Loucy (cell line): ENCODE measurements at regions not wholly inside any gene's neighbourhood (a gene's known extent, or its start where the extent isn't known, plus 50 kb on each side); places are given as distances from the start of the nearest gene placed in this dataset.

Source experiments
- H2AFZ ChIP-seq: fragments of 200-600 bp; sonication (generic); 2 replicates; pipeline ENCODE4 v1.6.0; 2016; ENCODE audit warnings: antibody characterized with exemption, mild to moderate bottlenecking, low read length, moderate library complexity
- H3F3A ChIP-seq: fragments of 200-600 bp; 2 replicates; pipeline ENCODE4 v1.6.0; 2016; ENCODE audit warnings: antibody characterized with exemption, low read depth, mild to moderate bottlenecking
- H3K27me3 ChIP-seq: fragments of 200-600 bp; sonication (generic); 2 replicates; pipeline ENCODE4 v1.6.1; 2014; ENCODE audit warnings: low read length, mild to moderate bottlenecking; ENCODE audit not compliant: insufficient read depth, poor library complexity, severe bottlenecking
- H3K36me3 ChIP-seq: fragments of 200-600 bp; sonication (generic); 2 replicates; pipeline ENCODE4 v1.6.1; 2016; ENCODE audit warnings: low read length; ENCODE audit not compliant: insufficient read depth
- H3K4me1 ChIP-seq: fragments of 200-600 bp; sonication (generic); 2 replicates; pipeline ENCODE4 v1.5.1; 2014; ENCODE audit warnings: low read length, mild to moderate bottlenecking; ENCODE audit not compliant: insufficient read depth, poor library complexity, severe bottlenecking
- H3K4me2 ChIP-seq: fragments of 200-600 bp; sonication (generic); 2 replicates; pipeline ENCODE4 v1.6.0; 2014; ENCODE audit warnings: antibody characterized with exemption, low read length, low read depth, mild to moderate bottlenecking; ENCODE audit not compliant: poor library complexity, severe bottlenecking
- H3K4me3 ChIP-seq: fragments of 200-600 bp; sonication (generic); 2 replicates; pipeline ENCODE4 v1.5.1; 2014; ENCODE audit warnings: low read length, mild to moderate bottlenecking, mixed read lengths; ENCODE audit not compliant: poor library complexity, severe bottlenecking
- H3K79me2 ChIP-seq: fragments of 200-600 bp; sonication (generic); 2 replicates; pipeline ENCODE4 v1.6.1; 2014; ENCODE audit warnings: low read length; ENCODE audit not compliant: insufficient read depth
- H3K9ac ChIP-seq: fragments of 200-600 bp; sonication (generic); 2 replicates; pipeline ENCODE4 v1.6.0; 2014; ENCODE audit warnings: mild to moderate bottlenecking, low read depth, low read length, moderate library complexity; ENCODE audit not compliant: poor library complexity, severe bottlenecking
- H3K9me2 ChIP-seq: fragments of 200-600 bp; sonication (generic); replicated peaks from 2 replicates; pipeline ENCODE4 v1.6.1; 2016; ENCODE audit warnings: low read depth, low read length, mixed read lengths
- H3K9me3 ChIP-seq: fragments of 200-600 bp; sonication (generic); 2 replicates; pipeline ENCODE4 v1.6.1; 2014; ENCODE audit warnings: mild to moderate bottlenecking, antibody characterized with exemption, low read length, low read depth; ENCODE audit not compliant: insufficient read depth
- H4K20me1 ChIP-seq: fragments of 200-600 bp; sonication (generic); 2 replicates; pipeline ENCODE4 v1.6.0; 2014; ENCODE audit warnings: antibody characterized with exemption, low read length, mild to moderate bottlenecking; ENCODE audit not compliant: insufficient read depth, poor library complexity, severe bottlenecking
- EZH2phosphoT487 ChIP-seq: fragments of 200-600 bp; IDR thresholded peaks from 2 replicates; pipeline ENCODE4 v1.6.1; 2018; ENCODE audit warnings: antibody characterized with exemption, mild to moderate bottlenecking, moderate library complexity, borderline replicate concordance
- TF ChIP-seq, protein P1 (sequence below): fragments of 200-600 bp; sonication (generic); conservative IDR thresholded peaks from 2 replicates; pipeline ENCODE4 v1.5.1; 2014; ENCODE audit warnings: mild to moderate bottlenecking, antibody characterized with exemption, low read length

DNA sequence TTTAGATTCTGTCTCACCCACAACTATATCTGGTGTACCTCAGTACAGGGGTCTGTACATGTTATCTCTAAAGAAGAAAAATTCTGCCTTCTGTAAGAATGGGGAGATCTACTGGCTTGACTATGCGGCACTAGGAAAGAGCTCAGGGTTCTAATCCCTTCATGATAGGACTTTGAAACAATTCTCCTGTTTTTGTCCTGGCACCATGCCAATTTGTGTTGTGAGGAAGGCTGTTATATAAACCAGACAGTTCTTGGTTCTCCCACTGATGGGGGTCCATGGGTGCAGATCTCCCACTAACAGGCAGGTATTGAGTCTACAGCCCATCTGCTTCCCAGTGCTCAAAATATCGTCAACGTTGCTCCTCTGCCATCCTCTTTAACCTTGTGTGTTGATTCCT, 883.7 kb downstream of the GALC start:
- no peaks in the 10 kb centered on the region for H3K4me1 ChIP-seq
- H3K4me3 ChIP-seq: no peak overlapping the region
- H3K79me2 ChIP-seq: no peaks in the 10 kb centered on the region
- no peak overlapping the region for H3K4me2 ChIP-seq
- H3K9ac ChIP-seq: no peak overlapping the region
- H4K20me1 ChIP-seq: no peaks in the 10 kb centered on the region
- H3K36me3 ChIP-seq: no peaks in the 10 kb centered on the region
- no peaks in the 10 kb centered on the region for H3K27me3 ChIP-seq
- no peaks in the 10 kb centered on the region for H3K9me2 ChIP-seq
- no peaks in the 10 kb centered on the region for H3K9me3 ChIP-seq
- TF ChIP-seq EZH2phosphoT487: no peak
- TF ChIP-seq, protein P1, sequence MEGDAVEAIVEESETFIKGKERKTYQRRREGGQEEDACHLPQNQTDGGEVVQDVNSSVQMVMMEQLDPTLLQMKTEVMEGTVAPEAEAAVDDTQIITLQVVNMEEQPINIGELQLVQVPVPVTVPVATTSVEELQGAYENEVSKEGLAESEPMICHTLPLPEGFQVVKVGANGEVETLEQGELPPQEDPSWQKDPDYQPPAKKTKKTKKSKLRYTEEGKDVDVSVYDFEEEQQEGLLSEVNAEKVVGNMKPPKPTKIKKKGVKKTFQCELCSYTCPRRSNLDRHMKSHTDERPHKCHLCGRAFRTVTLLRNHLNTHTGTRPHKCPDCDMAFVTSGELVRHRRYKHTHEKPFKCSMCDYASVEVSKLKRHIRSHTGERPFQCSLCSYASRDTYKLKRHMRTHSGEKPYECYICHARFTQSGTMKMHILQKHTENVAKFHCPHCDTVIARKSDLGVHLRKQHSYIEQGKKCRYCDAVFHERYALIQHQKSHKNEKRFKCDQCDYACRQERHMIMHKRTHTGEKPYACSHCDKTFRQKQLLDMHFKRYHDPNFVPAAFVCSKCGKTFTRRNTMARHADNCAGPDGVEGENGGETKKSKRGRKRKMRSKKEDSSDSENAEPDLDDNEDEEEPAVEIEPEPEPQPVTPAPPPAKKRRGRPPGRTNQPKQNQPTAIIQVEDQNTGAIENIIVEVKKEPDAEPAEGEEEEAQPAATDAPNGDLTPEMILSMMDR: no peak
- no peak overlapping the region for H2AFZ ChIP-seq
- no peaks in the 10 kb centered on the region for H3F3A ChIP-seq

DNA sequence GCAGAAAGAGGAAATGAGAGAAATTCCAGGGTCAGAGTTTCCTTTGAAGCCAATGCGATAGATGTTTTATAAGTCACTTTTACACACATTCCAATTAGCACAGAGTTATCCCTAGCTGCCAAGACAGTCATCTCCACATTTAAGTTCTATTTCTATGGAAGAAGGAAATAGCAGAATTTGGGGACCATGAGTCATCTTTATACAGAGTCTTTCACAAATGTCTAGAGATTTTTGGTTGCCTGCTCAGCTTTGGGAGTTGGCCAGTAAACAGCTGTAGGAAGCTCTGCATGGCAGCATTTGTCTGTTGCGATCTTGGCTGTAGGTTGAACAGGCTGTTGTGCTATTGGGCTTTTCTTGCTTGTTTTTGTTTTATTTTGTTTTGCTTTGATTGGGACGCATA, 884.3 kb downstream of the GALC start:
- H3K27me3 ChIP-seq: no peaks in the 10 kb centered on the region
- H3K36me3 ChIP-seq: no peaks in the 10 kb centered on the region
- H3F3A ChIP-seq: no peaks in the 10 kb centered on the region
- no peaks in the 10 kb centered on the region for H3K9me2 ChIP-seq
- H3K4me1 ChIP-seq: no peaks in the 10 kb centered on the region
- TF ChIP-seq EZH2phosphoT487: no peak
- TF ChIP-seq, protein P1: no peak
- H3K9me3 ChIP-seq: no peaks in the 10 kb centered on the region
- no peak overlapping the region for H2AFZ ChIP-seq
- no peak overlapping the region for H3K9ac ChIP-seq
- no peaks in the 10 kb centered on the region for H3K79me2 ChIP-seq
- no peak overlapping the region for H3K4me2 ChIP-seq
- no peak overlapping the region for H3K4me3 ChIP-seq
- H4K20me1 ChIP-seq: no peaks in the 10 kb centered on the region

DNA sequence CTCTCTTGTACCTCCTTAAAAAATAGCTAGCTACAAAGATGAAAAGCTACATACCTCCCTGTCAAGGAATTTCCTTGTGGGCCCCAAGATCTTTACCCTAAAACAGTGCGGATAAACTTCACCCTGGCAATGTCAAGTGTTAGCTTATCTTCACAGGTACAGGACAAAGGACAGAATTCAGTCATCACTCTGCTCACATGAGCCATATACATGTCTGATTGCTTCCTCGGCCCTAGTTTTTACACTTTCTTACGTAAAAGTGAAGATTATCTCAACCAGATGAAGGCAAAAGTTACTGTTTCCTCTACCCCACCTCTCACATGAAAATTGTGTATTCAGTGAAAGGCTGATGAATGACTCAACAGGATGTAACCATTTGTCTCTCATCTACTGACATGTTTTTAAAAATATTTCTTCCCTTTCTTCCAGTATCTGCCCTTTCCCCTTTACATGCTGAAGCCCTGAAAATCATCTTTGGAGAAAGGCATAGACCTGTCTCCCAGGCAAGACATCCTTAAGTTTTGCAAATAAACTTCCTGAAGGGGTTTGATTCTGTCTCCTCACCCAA, 890.1 kb downstream of the GALC start:
- Histone ChIP-seq H2AFZ (no peak overlapping the region), H3K9ac (no peak overlapping the region), H3K36me3 (no peaks in the 10 kb centered on the region), H3K4me3 (no peak overlapping the region), H3K4me2 (no peak overlapping the region), H3K4me1 (no peaks in the 10 kb centered on the region), H3F3A (no peaks in the 10 kb centered on the region), H4K20me1 (no peaks in the 10 kb centered on the region), H3K79me2 (no peaks in the 10 kb centered on the region), H3K9me2 (no peaks in the 10 kb centered on the region), H3K27me3 (no peaks in the 10 kb centered on the region), H3K9me3 (no peaks in the 10 kb centered on the region)
- TF ChIP-seq EZH2phosphoT487: no peak
- TF ChIP-seq, protein P1: no peak
